ENCODE measurements at regions not wholly inside any gene's neighbourhood (a gene's known extent, or its start where the extent isn't known, plus 50 kb on each side); places are given as distances from the start of the nearest gene placed in this dataset.
"Not testable (repeated sequence)": the region's sequence is repeated elsewhere in the genome, so short reads cannot be mapped to it uniquely, and the experiment has no call there.

GRCh38 chr7:136325027-136325426 lies 347.9 kb upstream of the MTPN start:
- DNase-seq (ENCODE audit: low read depth): no peak

GRCh38 chr7:136324073-136324704 lies 347.0 kb upstream of the MTPN start:
- DNase-seq (ENCODE audit: low read depth): no peak

- DNase-seq (ENCODE audit: low read depth): no peak
These were observed 335.4 kb upstream of the MTPN start for GRCh38 chr7:136312592-136312991.

- DNase-seq (ENCODE audit: low read depth): no peak
These were observed 332.2 kb upstream of the MTPN start for GRCh38 chr7:136309407-136309806.

GRCh38 chr7:136308230-136308629 lies 331.1 kb upstream of the MTPN start:
- DNase-seq (ENCODE audit: low read depth): no peak

GRCh38 chr7:136303162-136303561 lies 326.0 kb upstream of the MTPN start:
- no peak for DNase-seq (ENCODE audit: low read depth)

- DNase-seq (ENCODE audit: low read depth): no peak
These were observed 324.9 kb upstream of the MTPN start for GRCh38 chr7:136302049-136302448.

- no peak for DNase-seq (ENCODE audit: low read depth)
These were observed 317.8 kb upstream of the MTPN start for GRCh38 chr7:136294977-136295376.

GRCh38 chr7:136293841-136294391 lies 316.8 kb upstream of the MTPN start:
- DNase-seq (ENCODE audit: low read depth): no peak

- no peak for DNase-seq (ENCODE audit: low read depth)
These were observed 316.1 kb upstream of the MTPN start for GRCh38 chr7:136293272-136293671.

GRCh38 chr7:136292365-136292764 lies 315.2 kb upstream of the MTPN start:
- no peak for DNase-seq (ENCODE audit: low read depth)

- DNase-seq (ENCODE audit: low read depth): no peak
These were observed 313.2 kb upstream of the MTPN start for GRCh38 chr7:136290351-136290750.

GRCh38 chr7:136278057-136278456 lies 300.9 kb upstream of the MTPN start:
- no peak for DNase-seq (ENCODE audit: low read depth)

- no peak for DNase-seq (ENCODE audit: low read depth)
These were observed 298.6 kb upstream of the MTPN start for GRCh38 chr7:136275794-136276193.

GRCh38 chr7:136274636-136275345 lies 297.6 kb upstream of the MTPN start:
- DNase-seq (ENCODE audit: low read depth): no peak

GRCh38 chr7:136272934-136273333 lies 295.8 kb upstream of the MTPN start:
- DNase-seq (ENCODE audit: low read depth): no peak

- no peak for DNase-seq (ENCODE audit: low read depth)
These were observed 290.7 kb upstream of the MTPN start for GRCh38 chr7:136267822-136268221.

GRCh38 chr7:136266457-136266856 lies 289.3 kb upstream of the MTPN start:
- DNase-seq (ENCODE audit: low read depth): no peak

GRCh38 chr7:136264304-136264703 lies 287.1 kb upstream of the MTPN start:
- DNase-seq (ENCODE audit: low read depth): not testable (repeated sequence)

- not testable (repeated sequence) for DNase-seq (ENCODE audit: low read depth)
These were observed 286.1 kb upstream of the MTPN start for GRCh38 chr7:136263112-136263860.

GRCh38 chr7:136260591-136260990 lies 283.4 kb upstream of the MTPN start:
- not testable (repeated sequence) for DNase-seq (ENCODE audit: low read depth)

- DNase-seq (ENCODE audit: low read depth): no peak
These were observed 281.9 kb upstream of the MTPN start for GRCh38 chr7:136259074-136259473.

GRCh38 chr7:136256491-136256890 lies 279.3 kb upstream of the MTPN start:
- DNase-seq (ENCODE audit: low read depth): no peak

Data from activated T-helper 1 cell treated with Interleukin-2 at 50 U/mL for 16 hours (primary cell).